GM12872 (cell line): ENCODE measurements at regions not wholly inside any gene's neighbourhood (a gene's known extent, or its start where the extent isn't known, plus 50 kb on each side); places are given as distances from the start of the nearest gene placed in this dataset.

ENCODE experiments used
- TF ChIP-seq, protein P1 (sequence below): IDR thresholded peaks from 3 replicates; pipeline ENCODE4 v1.5.1; 2011; ENCODE audit warnings: low read depth, mild to moderate bottlenecking, low read length, moderate library complexity; ENCODE audit not compliant: insufficient read depth

DNA sequence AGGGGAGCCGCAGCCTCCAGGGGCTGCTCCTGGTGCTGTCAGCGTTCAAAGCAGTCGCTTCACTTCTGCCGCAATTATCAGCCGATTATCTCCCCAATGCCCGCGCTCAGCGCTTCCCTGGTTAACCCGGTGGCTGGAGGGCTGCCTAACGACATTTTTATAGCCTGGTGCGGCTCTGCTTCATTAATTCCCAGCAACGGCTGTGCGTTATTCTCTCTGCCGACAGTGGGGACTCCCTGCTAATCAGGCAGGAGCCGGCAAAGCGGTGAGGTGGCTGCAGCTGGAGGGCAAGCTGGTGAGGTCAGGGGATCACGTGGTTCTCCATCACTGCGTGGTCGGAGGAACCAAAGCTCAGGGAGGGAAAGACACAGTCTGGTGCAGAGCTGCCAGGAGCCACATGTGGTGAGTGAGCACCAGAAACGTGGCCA is 62.9 kb downstream of the GLRX5 start:
- TF ChIP-seq, protein P1, sequence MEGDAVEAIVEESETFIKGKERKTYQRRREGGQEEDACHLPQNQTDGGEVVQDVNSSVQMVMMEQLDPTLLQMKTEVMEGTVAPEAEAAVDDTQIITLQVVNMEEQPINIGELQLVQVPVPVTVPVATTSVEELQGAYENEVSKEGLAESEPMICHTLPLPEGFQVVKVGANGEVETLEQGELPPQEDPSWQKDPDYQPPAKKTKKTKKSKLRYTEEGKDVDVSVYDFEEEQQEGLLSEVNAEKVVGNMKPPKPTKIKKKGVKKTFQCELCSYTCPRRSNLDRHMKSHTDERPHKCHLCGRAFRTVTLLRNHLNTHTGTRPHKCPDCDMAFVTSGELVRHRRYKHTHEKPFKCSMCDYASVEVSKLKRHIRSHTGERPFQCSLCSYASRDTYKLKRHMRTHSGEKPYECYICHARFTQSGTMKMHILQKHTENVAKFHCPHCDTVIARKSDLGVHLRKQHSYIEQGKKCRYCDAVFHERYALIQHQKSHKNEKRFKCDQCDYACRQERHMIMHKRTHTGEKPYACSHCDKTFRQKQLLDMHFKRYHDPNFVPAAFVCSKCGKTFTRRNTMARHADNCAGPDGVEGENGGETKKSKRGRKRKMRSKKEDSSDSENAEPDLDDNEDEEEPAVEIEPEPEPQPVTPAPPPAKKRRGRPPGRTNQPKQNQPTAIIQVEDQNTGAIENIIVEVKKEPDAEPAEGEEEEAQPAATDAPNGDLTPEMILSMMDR: no peak

DNA sequence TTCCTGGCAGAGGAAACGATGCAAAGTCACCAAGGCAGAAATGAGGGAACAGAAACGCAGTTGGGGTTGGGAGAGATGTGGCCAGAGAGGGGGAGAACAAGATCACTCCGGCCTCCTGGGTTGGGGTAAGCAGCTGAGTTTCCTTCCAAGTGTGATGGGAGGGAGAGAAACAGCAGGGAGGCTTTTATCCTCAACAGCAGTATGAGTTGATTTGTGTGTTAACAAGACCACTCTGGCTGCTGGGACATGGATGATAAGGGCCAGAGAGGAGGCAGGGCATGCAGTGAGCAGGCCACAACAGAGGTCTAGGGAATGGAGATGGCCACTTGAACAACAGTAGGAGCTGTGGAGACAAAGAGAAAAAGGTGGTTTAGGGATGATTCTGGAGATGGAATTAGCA is 66.8 kb downstream of the GLRX5 start:
- TF ChIP-seq, protein P1: no peak

DNA sequence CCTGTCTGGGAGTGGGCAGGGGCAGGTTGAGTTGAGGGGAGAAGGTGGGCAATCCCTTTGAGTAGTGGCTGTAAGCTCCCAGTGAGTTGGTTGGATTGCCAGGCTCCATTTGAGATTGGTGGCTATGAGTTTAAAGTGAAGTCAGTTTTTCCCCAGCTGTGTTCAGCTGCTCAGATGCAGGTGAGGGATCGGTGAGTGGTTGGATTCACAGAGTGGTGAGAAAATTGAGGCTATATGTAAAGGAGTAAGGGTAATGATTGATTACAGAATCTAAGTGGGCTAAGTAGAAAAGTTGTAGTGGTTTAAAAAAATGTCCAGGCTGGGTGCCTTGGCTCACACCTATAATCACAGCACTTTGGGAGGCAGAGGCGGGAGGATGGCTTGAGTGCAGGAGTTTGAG is 68.6 kb downstream of the GLRX5 start:
- TF ChIP-seq, protein P1: no peak

DNA sequence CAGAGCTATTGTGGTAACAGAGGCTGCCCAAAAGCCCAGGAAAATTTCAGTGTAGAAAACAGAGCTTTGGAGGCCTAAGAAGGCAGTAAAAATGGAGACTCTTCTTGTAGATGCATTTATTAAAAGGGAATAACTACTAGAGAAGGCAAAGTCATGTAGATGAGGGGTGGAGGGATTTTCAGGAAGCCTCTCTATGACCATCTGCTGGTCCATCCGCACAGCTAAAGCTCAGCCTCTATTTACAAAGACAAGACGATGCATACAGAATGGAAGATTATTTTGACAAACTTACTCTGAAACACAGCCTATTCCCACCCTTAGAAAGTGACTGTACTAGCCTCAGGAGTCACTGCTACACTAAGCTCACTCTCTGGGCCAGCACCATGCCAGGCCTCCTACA is 71.4 kb downstream of the GLRX5 start:
- TF ChIP-seq, protein P1: no peak

DNA sequence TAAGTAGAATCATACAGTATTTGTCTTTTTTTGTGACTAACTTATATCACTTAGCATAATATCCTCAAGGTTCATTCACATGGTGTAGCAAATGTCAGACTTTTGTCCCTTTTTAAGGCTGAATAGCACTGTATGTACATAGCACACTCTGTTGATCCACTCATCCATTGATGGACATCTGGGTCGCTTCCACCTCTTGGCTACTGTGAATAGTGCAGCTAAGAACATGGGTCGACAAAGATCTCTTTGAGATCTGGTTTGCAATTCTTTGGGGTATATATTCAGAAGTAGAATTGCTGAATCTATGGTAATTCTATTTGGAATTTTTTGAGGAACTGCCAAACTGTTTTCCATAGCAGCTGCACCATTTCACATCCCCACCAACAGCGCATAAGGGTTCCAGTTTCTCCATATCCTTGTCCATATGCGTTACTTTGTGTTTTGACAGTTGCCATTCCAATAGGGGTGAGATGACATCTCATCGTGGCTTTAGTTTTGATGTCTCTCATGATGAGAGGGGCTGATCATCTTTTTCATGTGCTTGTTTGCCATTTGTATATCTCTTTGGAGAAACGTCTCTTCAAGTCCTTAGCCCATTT is 73.9 kb downstream of the GLRX5 start:
- TF ChIP-seq, protein P1: no peak

DNA sequence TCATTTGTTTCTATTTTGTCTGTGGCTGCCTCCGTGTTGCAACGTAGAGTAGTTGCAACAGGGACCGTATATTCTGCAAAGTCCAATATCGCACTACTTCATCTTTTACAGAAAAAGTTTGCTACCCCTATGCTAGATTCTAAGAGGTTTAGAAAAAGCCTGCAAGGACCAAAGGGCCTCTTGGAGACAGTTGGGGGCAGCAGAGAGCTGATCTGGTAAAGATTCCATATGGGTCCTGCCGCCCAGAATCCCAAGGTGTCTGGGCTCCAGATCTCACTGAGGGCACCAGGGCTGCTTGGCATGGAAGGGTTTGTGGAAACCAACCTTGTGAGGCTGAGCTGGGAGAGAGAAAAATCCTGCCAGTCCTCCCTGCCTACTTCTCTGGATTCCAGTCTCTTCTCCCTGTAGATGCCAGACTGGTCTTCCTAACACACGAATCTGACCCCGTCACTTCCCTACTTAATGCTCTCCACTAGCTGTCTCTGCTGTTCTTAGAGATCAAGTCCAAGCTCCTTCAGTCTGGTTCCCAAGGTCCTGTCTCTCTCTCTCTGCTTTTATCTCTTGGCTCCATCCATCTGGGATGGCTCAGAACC is 74.6 kb downstream of the GLRX5 start:
- TF ChIP-seq, protein P1: peak; percentile 85

DNA sequence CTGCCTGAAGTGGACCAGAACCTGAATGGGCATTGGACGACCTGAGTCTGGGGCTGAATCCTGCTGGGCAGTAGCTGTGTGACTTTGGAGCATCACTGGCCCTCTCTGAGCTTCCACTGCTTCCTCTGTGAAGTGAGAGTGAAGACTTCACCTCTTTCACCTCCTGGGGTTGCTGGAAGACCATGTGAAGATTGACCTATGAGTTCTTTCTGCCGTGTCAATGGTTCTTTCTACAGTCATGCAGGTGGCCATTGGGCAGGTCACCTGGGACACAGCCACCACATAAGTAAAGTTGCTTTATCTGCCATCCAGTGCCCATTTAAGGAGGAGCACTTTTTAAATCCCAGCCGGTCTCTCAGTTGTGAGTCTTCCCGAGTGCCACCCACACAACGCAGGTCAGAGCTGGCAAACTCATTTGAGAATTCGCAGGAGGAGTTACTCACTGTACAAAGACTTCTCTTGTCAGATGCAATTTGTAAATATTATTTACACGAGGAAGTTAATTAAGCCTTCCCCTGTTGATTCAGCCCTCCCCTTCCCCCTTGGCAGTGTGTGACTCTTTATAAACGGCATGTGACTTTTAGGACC is 74.8 kb upstream of the TCL1B start:
- TF ChIP-seq, protein P1: peak; percentile 63; the same call in 2 of the 3 replicates
